IPS DF 4.7 (cell line): ENCODE measurements at regions not wholly inside any gene's neighbourhood (a gene's known extent, or its start where the extent isn't known, plus 50 kb on each side); places are given as distances from the start of the nearest gene placed in this dataset.

Experiments
- DNase-seq: peaks from one replicate; pipeline ENCODE4 v3.0.0-alpha.2; 2013; ENCODE audit warnings: low spot score; ENCODE audit errors: extremely low read depth

GRCh38 chr6:132244744-132245143 lies 156.5 kb downstream of the MOXD1 start:
- no peak for DNase-seq

- DNase-seq = peak; percentile 5
Measured at GRCh38 chr6:132236744-132237143, 164.5 kb downstream of the MOXD1 start.

GRCh38 chr6:132236281-132236680 lies 165.0 kb downstream of the MOXD1 start:
- DNase-seq = no peak

- no peak for DNase-seq
Measured at GRCh38 chr6:132235596-132236280, 165.5 kb downstream of the MOXD1 start.

GRCh38 chr6:132234356-132234755 lies 166.9 kb downstream of the MOXD1 start:
- no peak for DNase-seq

- no peak for DNase-seq
Measured at GRCh38 chr6:132231121-132231884, 170.0 kb downstream of the MOXD1 start.

GRCh38 chr6:132228894-132229293 lies 172.4 kb downstream of the MOXD1 start:
- DNase-seq = no peak

- DNase-seq = no peak
Measured at GRCh38 chr6:132227904-132228303, 173.4 kb downstream of the MOXD1 start.

GRCh38 chr6:132224943-132225342 lies 176.3 kb downstream of the MOXD1 start:
- DNase-seq = no peak

- DNase-seq = no peak
Measured at GRCh38 chr6:132220800-132221199, 180.5 kb downstream of the MOXD1 start.

GRCh38 chr6:132219901-132220300 lies 181.4 kb downstream of the MOXD1 start:
- DNase-seq = no peak

- no peak for DNase-seq
Measured at GRCh38 chr6:132218059-132218696, 183.1 kb downstream of the MOXD1 start.

GRCh38 chr6:132215805-132216204 lies 185.5 kb downstream of the MOXD1 start:
- DNase-seq = no peak

- DNase-seq = no peak
Measured at GRCh38 chr6:132214716-132215115, 186.6 kb downstream of the MOXD1 start.

GRCh38 chr6:132213732-132214131 lies 187.5 kb downstream of the MOXD1 start:
- no peak for DNase-seq

GRCh38 chr6:132213191-132213590 lies 188.1 kb downstream of the MOXD1 start:
- DNase-seq = no peak

GRCh38 chr6:132210886-132211563 lies 190.2 kb downstream of the MOXD1 start:
- no peak for DNase-seq

GRCh38 chr6:132209351-132209750 lies 191.9 kb downstream of the MOXD1 start:
- DNase-seq = no peak

- DNase-seq = no peak
Measured at GRCh38 chr6:132207991-132208390, 193.3 kb downstream of the MOXD1 start.

- no peak for DNase-seq
Measured at GRCh38 chr6:132205946-132206345, 195.3 kb downstream of the MOXD1 start.

- DNase-seq = no peak
Measured at GRCh38 chr6:132204591-132204990, 196.7 kb downstream of the MOXD1 start.

GRCh38 chr6:132202574-132202973 lies 198.7 kb downstream of the MOXD1 start:
- no peak for DNase-seq
